MV-4-11 (cell line): ENCODE measurements at regions not wholly inside any gene's neighbourhood (a gene's known extent, or its start where the extent isn't known, plus 50 kb on each side); places are given as distances from the start of the nearest gene placed in this dataset.
A peak's percentile ranks its signal among the peaks of the same experiment; 100 is the strongest.
"Not testable (repeated sequence)": the region's sequence is repeated elsewhere in the genome, so short reads cannot be mapped to it uniquely, and the experiment has no call there.

Experiments used
- DNase-seq: peaks from one replicate; lab custom pipeline; 2025; lab: John Stamatoyannopoulos, UW

GRCh38 chr15:26075770-26076169 lies 212.6 kb upstream of the ATP10A start:
- peak; percentile 62 for DNase-seq

- no peak for DNase-seq
Measured at GRCh38 chr15:26073430-26074333, 210.6 kb upstream of the ATP10A start.

GRCh38 chr15:26070095-26070532 lies 207.0 kb upstream of the ATP10A start:
- DNase-seq, result no peak

- DNase-seq, result no peak
Measured at GRCh38 chr15:26069231-26069641, 206.1 kb upstream of the ATP10A start.

- DNase-seq, result no peak
Measured at GRCh38 chr15:26066896-26067295, 203.8 kb upstream of the ATP10A start.

- no peak for DNase-seq
Measured at GRCh38 chr15:26065723-26066122, 202.6 kb upstream of the ATP10A start.

GRCh38 chr15:26061248-26061647 lies 198.1 kb upstream of the ATP10A start:
- no peak for DNase-seq

GRCh38 chr15:26056766-26057165 lies 193.6 kb upstream of the ATP10A start:
- DNase-seq, result not testable (repeated sequence)

GRCh38 chr15:26051761-26052675 lies 188.9 kb upstream of the ATP10A start:
- DNase-seq, result no peak

- no peak for DNase-seq
Measured at GRCh38 chr15:26050984-26051383, 187.9 kb upstream of the ATP10A start.

- DNase-seq, result no peak
Measured at GRCh38 chr15:26049900-26050657, 187.0 kb upstream of the ATP10A start.

GRCh38 chr15:26048669-26049068 lies 185.5 kb upstream of the ATP10A start:
- no peak for DNase-seq

- DNase-seq, result no peak
Measured at GRCh38 chr15:26045516-26045915, 182.4 kb upstream of the ATP10A start.

- no peak for DNase-seq
Measured at GRCh38 chr15:26043018-26043417, 179.9 kb upstream of the ATP10A start.

- no peak for DNase-seq
Measured at GRCh38 chr15:26038693-26039092, 175.6 kb upstream of the ATP10A start.

- DNase-seq, result no peak
Measured at GRCh38 chr15:26037369-26037768, 174.2 kb upstream of the ATP10A start.

- no peak for DNase-seq
Measured at GRCh38 chr15:26033493-26033892, 170.4 kb upstream of the ATP10A start.

GRCh38 chr15:26032162-26032846 lies 169.2 kb upstream of the ATP10A start:
- no peak for DNase-seq

- not testable (repeated sequence) for DNase-seq
Measured at GRCh38 chr15:26029586-26029985, 166.5 kb upstream of the ATP10A start.

- no peak for DNase-seq
Measured at GRCh38 chr15:26029146-26029545, 166.0 kb upstream of the ATP10A start.

GRCh38 chr15:26028086-26028740 lies 165.1 kb upstream of the ATP10A start:
- DNase-seq, result no peak
